Keratinocyte (primary cell): ENCODE measurements at regions not wholly inside any gene's neighbourhood (a gene's known extent, or its start where the extent isn't known, plus 50 kb on each side); places are given as distances from the start of the nearest gene placed in this dataset.

Experiments used
- DNase-seq: peaks from one replicate; pipeline ENCODE4 v3.0.0-alpha.2; 2011; ENCODE audit warnings: low read depth, missing footprints, low spot score
- FAIRE-seq: peaks from 2 replicates; lab custom pipeline; 2011; peaks lifted over from hg19 to GRCh38; lab: Jason Lieb, UNC
- H2AFZ ChIP-seq: 2 replicates; pipeline ENCODE4 v1.6.0; 2012; ENCODE audit warnings: low read length, control low read depth, inconsistent platforms; ENCODE audit not compliant: control insufficient read depth
- H3K27ac ChIP-seq: 2 replicates; pipeline ENCODE4 v1.5.1; 2011; ENCODE audit warnings: low read length; ENCODE audit not compliant: control insufficient read depth, insufficient read depth
- H3K27me3 ChIP-seq: 3 replicates; pipeline ENCODE4 v1.6.0; 2011; ENCODE audit warnings: low read length; ENCODE audit not compliant: control insufficient read depth, insufficient read depth; ENCODE audit errors: extremely low read depth
- H3K36me3 ChIP-seq, 2 experiments: 2 replicates in 1 of 2; 3 replicates in 1 of 2; pipeline ENCODE4 v1.5.1; 2011; ENCODE audit warnings: low read length in 2 of 2, mild to moderate bottlenecking in 1 of 2; ENCODE audit not compliant: control insufficient read depth in 2 of 2, insufficient read depth in 2 of 2; ENCODE audit errors: extremely low read depth in 1 of 2
- H3K4me1 ChIP-seq: 3 replicates; pipeline ENCODE4 v1.5.1; 2011; ENCODE audit warnings: low read length; ENCODE audit not compliant: control insufficient read depth, insufficient read depth; ENCODE audit errors: extremely low read depth
- H3K4me2 ChIP-seq: 3 replicates; pipeline ENCODE4 v1.6.0; 2011; ENCODE audit warnings: low read depth, low read length; ENCODE audit not compliant: control insufficient read depth, insufficient read depth; ENCODE audit errors: extremely low read depth
- H3K4me3 ChIP-seq, 3 experiments: fragments of 200-600 bp in 1 of 3; sonication (generic) in 1 of 3; 2 replicates in 2 of 3; 3 replicates in 1 of 3; pipeline ENCODE4 v1.5.1; 2011 to 2016; ENCODE audit warnings: low read length in 3 of 3, mild to moderate bottlenecking in 3 of 3, control low read depth in 2 of 3, inconsistent platforms in 1 of 3, low read depth in 1 of 3, mixed read lengths in 1 of 3, mixed run types in 1 of 3, moderate library complexity in 1 of 3; ENCODE audit not compliant: control insufficient read depth in 2 of 3, insufficient read depth in 2 of 3; ENCODE audit errors: extremely low read depth in 1 of 3
- H3K79me2 ChIP-seq: 2 replicates; pipeline ENCODE4 v1.6.0; 2012; ENCODE audit warnings: low read length; ENCODE audit not compliant: control insufficient read depth, insufficient read depth
- H3K9ac ChIP-seq: 3 replicates; pipeline ENCODE4 v1.6.0; 2011; ENCODE audit warnings: low read length; ENCODE audit not compliant: control insufficient read depth, insufficient read depth; ENCODE audit errors: extremely low read depth
- H3K9me1 ChIP-seq: 3 replicates; pipeline ENCODE4 v1.6.0; 2011; ENCODE audit warnings: low read length; ENCODE audit not compliant: control insufficient read depth, insufficient read depth; ENCODE audit errors: extremely low read depth
- H3K9me3 ChIP-seq: 2 replicates; pipeline ENCODE4 v1.5.1; 2012; ENCODE audit warnings: low read depth, low read length; ENCODE audit not compliant: control insufficient read depth
- H4K20me1 ChIP-seq: 3 replicates; pipeline ENCODE4 v1.6.0; 2011; ENCODE audit warnings: low read length; ENCODE audit not compliant: control insufficient read depth, insufficient read depth; ENCODE audit errors: extremely low read depth
- CTCF ChIP-seq, 3 experiments: IDR thresholded peaks in 1 of 3; conservative IDR thresholded peaks in 1 of 3; optimal IDR thresholded peaks in 1 of 3; 2 replicates in 2 of 3; 3 replicates in 1 of 3; pipeline versions ENCODE3 to v1.5.1; 2011; ENCODE audit warnings: low read length in 3 of 3, mild to moderate bottlenecking in 3 of 3, moderate library complexity in 2 of 3, control low read depth in 1 of 3, inconsistent platforms in 1 of 3; ENCODE audit not compliant: insufficient read depth in 2 of 3; ENCODE audit errors: extremely low read depth in 1 of 3
- EZH2 ChIP-seq: IDR thresholded peaks from one replicate; pipeline ENCODE4 v1.6.1; 2012; ENCODE audit warnings: inconsistent platforms, mild to moderate bottlenecking, low read length, moderate library complexity
- dilution Hi-C: fragments of 300-500 bp; cut with MboI; formaldehyde crosslinking; loops from one replicate; pipeline ENCODE4 v1.7.0; 2020; ENCODE audit warnings: low sequenced_read_pairs; ENCODE audit not compliant: extremely low pct_ligation_motif_present

GRCh38 chr2:40809156-40809555 lies 357.3 kb upstream of the SLC8A1 start:
- H4K20me1 ChIP-seq = no peaks in the 10 kb centered on the region
- no peaks in the 10 kb centered on the region for H3K4me1 ChIP-seq
- DNase-seq (no peak), FAIRE-seq (no peak)
- no peaks in the 10 kb centered on the region for H3K9me3 ChIP-seq
- H3K27me3 ChIP-seq = no peaks in the 10 kb centered on the region
- H3K36me3 ChIP-seq = no peaks in the 10 kb centered on the region
- no peaks in the 10 kb centered on the region for H3K9me1 ChIP-seq
- no peaks in the 10 kb centered on the region for H3K79me2 ChIP-seq
- H2AFZ ChIP-seq = no peak overlapping the region
- dilution Hi-C loops = no loop called here
- H3K4me2 ChIP-seq = no peak overlapping the region
- no peak overlapping the region for H3K27ac ChIP-seq
- no peak overlapping the region for H3K4me3 ChIP-seq
- no peak overlapping the region for H3K9ac ChIP-seq
- TF ChIP-seq EZH2 = no peak
- TF ChIP-seq CTCF (optimal IDR thresholded peaks at IDR 0.05 in 1 of 3, IDR thresholded peaks at IDR 0.05 in 1 of 3, conservative IDR thresholded peaks at IDR 0.05 in 1 of 3; ENCODE audit: extremely low read depth in 1 of 3, insufficient read depth in 2 of 3, low read length in 3 of 3) = no peak

GRCh38 chr2:40814616-40815015 lies 362.7 kb upstream of the SLC8A1 start:
- H3K4me2 ChIP-seq = no peak overlapping the region
- H3K9ac ChIP-seq = no peak overlapping the region
- no peaks in the 10 kb centered on the region for H4K20me1 ChIP-seq
- no peaks in the 10 kb centered on the region for H3K9me1 ChIP-seq
- dilution Hi-C loops = no loop called here
- H3K4me1 ChIP-seq = no peaks in the 10 kb centered on the region
- TF ChIP-seq CTCF (optimal IDR thresholded peaks at IDR 0.05 in 1 of 3, IDR thresholded peaks at IDR 0.05 in 1 of 3, conservative IDR thresholded peaks at IDR 0.05 in 1 of 3; ENCODE audit: extremely low read depth in 1 of 3, insufficient read depth in 2 of 3, low read length in 3 of 3) = no peak
- TF ChIP-seq EZH2 = no peak
- no peak overlapping the region for H2AFZ ChIP-seq
- no peak overlapping the region for H3K27ac ChIP-seq
- no peaks in the 10 kb centered on the region for H3K9me3 ChIP-seq
- H3K79me2 ChIP-seq = no peaks in the 10 kb centered on the region
- no peaks in the 10 kb centered on the region for H3K27me3 ChIP-seq
- DNase-seq = no peak
- FAIRE-seq = no peak
- no peaks in the 10 kb centered on the region for H3K36me3 ChIP-seq
- no peak overlapping the region for H3K4me3 ChIP-seq
